Panc1 (cell line): ENCODE measurements at regions not wholly inside any gene's neighbourhood (a gene's known extent, or its start where the extent isn't known, plus 50 kb on each side); places are given as distances from the start of the nearest gene placed in this dataset.

Experiments used
- POLR2AphosphoS5 ChIP-seq: IDR thresholded peaks from 2 replicates; pipeline ENCODE4 v1.6.1; 2012; ENCODE audit warnings: mild to moderate bottlenecking, low read depth, low read length, moderate library complexity
- TCF7L2 ChIP-seq: IDR thresholded peaks from 2 replicates; pipeline ENCODE4 v1.6.1; 2011; ENCODE audit warnings: mild to moderate bottlenecking, low read depth, low read length, inconsistent platforms
- TF ChIP-seq, protein P1 (sequence below): fragments of 450-650 bp; IDR thresholded peaks from 2 replicates; pipeline ENCODE4 v1.5.1; 2017; ENCODE audit warnings: mild to moderate bottlenecking
- TF ChIP-seq, protein P2 (sequence below), 2 experiments: IDR thresholded peaks; 2 replicates each; pipeline ENCODE4 v1.6.1; 2011 to 2012; ENCODE audit warnings: low read depth in 2 of 2, control low read depth in 1 of 2, low read length in 1 of 2, mild to moderate bottlenecking in 1 of 2, moderate library complexity in 1 of 2; ENCODE audit not compliant: insufficient read depth in 1 of 2

DNA sequence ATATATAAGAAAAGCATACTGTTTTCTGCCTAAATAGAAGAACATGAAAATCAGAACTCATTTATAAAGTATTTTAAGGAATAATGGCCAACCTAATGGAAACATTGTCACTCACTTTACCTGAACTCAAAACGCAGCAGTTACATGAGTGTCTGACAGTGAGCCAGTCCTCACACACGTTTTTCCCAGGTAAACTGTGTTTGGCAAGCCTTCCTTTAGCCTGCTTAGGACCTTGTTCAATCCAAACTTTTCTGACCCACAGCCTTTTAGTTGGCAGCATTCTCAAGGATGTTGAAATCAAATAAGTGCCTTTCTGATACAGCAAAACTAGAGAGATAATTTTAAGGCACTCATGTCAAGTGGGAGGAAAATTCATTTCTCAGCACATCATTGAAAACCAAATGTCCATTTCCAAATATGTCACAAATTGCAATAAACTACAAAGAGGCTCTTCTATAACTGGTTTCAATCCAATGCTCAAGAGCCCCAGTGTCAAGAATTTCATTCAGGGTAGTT lies 83.5 kb upstream of the SPDL1 start:
- TF ChIP-seq, protein P1, sequence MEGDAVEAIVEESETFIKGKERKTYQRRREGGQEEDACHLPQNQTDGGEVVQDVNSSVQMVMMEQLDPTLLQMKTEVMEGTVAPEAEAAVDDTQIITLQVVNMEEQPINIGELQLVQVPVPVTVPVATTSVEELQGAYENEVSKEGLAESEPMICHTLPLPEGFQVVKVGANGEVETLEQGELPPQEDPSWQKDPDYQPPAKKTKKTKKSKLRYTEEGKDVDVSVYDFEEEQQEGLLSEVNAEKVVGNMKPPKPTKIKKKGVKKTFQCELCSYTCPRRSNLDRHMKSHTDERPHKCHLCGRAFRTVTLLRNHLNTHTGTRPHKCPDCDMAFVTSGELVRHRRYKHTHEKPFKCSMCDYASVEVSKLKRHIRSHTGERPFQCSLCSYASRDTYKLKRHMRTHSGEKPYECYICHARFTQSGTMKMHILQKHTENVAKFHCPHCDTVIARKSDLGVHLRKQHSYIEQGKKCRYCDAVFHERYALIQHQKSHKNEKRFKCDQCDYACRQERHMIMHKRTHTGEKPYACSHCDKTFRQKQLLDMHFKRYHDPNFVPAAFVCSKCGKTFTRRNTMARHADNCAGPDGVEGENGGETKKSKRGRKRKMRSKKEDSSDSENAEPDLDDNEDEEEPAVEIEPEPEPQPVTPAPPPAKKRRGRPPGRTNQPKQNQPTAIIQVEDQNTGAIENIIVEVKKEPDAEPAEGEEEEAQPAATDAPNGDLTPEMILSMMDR: no peak
- no peak for TF ChIP-seq TCF7L2
- no peak for TF ChIP-seq POLR2AphosphoS5
- TF ChIP-seq, protein P2, sequence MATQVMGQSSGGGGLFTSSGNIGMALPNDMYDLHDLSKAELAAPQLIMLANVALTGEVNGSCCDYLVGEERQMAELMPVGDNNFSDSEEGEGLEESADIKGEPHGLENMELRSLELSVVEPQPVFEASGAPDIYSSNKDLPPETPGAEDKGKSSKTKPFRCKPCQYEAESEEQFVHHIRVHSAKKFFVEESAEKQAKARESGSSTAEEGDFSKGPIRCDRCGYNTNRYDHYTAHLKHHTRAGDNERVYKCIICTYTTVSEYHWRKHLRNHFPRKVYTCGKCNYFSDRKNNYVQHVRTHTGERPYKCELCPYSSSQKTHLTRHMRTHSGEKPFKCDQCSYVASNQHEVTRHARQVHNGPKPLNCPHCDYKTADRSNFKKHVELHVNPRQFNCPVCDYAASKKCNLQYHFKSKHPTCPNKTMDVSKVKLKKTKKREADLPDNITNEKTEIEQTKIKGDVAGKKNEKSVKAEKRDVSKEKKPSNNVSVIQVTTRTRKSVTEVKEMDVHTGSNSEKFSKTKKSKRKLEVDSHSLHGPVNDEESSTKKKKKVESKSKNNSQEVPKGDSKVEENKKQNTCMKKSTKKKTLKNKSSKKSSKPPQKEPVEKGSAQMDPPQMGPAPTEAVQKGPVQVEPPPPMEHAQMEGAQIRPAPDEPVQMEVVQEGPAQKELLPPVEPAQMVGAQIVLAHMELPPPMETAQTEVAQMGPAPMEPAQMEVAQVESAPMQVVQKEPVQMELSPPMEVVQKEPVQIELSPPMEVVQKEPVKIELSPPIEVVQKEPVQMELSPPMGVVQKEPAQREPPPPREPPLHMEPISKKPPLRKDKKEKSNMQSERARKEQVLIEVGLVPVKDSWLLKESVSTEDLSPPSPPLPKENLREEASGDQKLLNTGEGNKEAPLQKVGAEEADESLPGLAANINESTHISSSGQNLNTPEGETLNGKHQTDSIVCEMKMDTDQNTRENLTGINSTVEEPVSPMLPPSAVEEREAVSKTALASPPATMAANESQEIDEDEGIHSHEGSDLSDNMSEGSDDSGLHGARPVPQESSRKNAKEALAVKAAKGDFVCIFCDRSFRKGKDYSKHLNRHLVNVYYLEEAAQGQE (IDR thresholded peaks at IDR 0.05; ENCODE audit: insufficient read depth in 1 of 2, low read depth in 2 of 2, low read length in 1 of 2): no peak
